HG02885 (cell line): ENCODE measurements at regions not wholly inside any gene's neighbourhood (a gene's known extent, or its start where the extent isn't known, plus 50 kb on each side); places are given as distances from the start of the nearest gene placed in this dataset.

Experiments used
- ATAC-seq: cut with Tn5 transposase; IDR thresholded peaks from one replicate; pipeline ENCODE4 v1.9.1; 2021; ENCODE audit warnings: mild to moderate bottlenecking; ENCODE audit not compliant: unreplicated experiment, poor library complexity

GRCh38 chr6:45830441-45831139, 185.1 kb downstream of the CLIC5 start:
- ATAC-seq: peak; percentile 97

GRCh38 chr6:45829873-45830272, 185.8 kb downstream of the CLIC5 start:
- no peak for ATAC-seq

DNA sequence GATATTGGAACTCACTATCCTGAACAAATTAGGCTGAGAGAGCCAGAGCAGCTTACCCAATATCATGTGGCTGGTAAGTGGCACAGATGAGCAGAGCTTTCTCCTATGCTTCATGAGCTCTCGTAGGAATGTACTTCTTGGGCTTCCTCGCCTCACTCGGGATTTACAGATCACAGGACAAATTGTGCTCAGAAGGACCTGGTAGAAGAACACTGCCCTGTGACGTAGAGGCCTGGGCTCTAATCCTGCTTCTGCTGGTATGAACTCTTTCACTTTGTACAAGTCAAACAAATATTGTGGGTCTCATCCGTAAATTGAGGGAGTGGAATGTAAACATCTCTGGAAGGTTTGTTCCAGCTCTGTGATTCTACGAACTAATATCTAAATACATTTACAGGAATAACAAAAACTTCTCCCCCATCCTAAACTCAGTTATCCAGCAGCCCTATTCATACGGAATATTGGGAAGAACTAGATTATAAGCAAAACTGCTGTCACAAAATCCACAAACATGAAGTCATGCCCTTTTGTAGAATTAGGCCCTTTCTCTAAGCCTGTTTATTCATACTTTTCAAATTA, 187.6 kb downstream of the CLIC5 start:
- no peak for ATAC-seq

DNA sequence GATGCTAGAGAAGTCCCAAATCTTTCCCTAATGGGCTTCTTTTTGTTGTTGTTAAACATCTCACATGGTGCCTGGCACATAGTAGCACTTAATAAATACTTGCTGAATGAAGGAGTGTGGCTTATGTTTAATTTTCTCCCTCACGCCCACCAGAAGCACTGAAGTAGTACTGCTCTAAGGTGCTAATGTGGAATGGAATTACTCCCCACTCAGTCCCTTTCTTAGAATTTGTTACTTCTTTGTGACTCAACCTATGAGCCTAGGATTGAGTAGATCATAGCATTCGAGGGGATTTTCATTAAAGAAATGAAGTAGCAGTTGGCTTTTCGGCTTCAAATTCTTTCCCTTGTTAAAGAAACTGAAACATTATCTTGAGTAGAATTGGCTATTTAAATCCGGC, 192.8 kb downstream of the CLIC5 start:
- no peak for ATAC-seq

DNA sequence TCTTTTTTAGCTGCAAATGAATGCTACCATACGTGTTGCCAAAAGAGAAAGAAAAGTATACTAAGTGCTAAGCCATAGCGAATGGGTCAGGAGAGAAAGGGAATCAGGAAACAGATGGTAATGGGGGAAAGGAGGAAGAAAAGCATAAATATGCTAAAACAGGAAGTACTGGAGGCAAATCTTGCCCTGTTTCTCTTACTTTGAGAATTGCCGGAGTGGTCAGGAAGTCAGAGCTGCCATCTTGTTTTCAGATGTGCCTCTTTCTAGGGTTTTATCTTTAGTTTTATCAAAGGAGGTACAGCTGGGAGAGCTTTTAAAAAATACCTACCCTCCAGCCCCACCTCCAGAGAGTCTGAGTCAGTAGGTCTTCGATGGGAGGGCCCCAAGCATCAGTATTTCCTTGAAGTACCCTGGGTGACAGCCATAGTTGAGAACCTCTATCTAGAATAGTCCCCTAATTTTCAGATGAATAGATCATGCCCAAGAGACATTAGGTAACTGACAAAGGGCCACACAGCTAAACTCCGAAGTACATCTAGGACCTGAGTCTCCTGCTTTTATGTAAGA, 193.3 kb downstream of the CLIC5 start:
- ATAC-seq: no peak

DNA sequence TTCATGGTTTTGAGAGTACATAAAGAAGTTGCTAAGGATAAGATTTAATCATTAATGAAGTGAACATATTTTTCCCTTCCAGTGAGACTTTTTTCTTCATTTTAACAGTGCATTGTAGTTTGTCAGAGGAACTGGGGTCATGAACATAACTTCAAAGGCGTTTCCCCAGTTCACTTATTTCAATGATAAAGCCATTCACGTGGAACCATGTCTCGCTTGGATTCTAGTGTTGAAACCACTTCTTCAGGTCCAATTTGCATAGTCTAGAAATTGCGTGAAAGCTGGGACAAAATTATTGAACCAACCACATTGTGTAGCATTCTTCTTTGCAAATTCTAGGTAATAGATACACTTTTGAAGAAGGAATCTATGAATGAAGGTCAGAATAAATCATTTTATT, 197.0 kb downstream of the CLIC5 start:
- ATAC-seq: no peak

DNA sequence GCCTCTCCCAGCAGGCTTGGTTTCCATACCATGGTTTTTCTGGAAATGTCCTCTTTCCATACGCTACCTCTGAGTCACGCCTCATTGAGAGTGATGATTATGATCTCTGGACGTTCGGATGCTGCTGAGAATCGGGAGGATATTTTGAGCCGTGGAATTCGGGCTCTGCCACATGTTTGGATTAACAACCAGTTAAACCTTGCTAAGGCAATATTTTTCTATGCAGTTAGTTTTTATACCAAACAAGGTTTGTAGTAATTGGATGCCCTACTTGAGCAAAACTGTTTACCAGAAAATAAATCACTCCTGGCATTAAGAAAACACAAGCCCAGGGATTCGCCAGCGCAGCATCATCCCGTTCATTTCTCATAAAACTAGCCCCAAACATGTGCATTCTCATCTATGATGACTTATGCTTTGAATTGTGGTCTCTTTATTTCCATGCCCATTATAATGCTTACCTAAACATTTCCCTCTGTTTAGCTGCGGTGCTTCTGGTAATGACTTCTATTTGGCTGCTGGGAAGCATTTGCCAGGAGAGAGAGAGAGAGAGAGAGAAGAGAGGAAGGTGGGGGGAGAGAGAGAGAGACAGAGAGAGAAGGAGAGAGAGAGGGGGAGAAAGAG, 198.9 kb downstream of the CLIC5 start:
- no peak for ATAC-seq

DNA sequence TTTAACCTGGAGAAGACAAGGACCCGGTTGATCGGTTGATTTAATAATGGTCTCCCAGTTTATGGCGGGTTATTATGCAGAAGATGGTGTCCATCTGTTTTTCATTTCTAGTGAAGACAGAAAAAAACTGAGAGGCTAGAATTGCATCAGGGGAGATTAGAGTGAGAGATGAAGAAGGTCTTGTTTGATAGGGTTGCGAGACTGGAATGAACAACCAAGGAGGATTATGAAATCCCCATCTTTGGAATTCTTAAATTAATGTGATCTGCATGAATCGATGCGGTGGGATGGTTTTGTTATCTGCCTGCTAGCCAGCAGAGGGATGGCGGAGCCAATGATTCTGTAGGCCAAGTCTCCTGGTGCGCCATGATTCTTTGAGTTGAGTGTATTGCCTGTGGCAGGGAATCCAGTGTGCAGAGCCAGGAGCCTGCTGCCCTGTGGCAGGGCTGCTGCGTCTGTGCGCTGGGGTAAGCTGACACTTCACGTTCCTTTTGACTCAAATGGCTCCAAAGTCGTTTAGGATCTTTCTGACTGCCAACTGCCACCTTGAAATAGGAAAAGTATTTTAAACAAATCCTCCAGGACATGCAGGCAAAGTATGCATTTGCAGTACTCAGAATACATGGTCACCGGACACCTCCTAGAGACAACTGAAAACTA, 200.1 kb downstream of the CLIC5 start:
- ATAC-seq: no peak

DNA sequence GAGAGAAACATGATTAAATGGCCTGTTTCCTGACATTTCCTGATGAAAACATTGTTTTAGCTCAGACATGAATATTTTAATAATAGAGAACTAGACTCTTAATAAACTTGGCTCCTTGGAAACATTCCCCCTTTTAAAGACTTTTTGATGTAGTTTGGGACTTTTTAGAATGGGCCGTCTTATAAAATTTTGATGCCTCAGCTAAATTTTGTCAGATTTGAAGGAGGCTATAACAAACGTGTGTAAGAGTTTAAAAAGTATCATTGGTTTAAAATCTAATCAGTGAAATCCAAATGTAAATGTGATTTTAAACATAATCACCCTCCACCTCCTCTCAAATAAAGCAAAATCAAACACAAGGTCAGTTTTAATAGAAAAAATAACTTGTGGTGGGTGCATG, 200.9 kb downstream of the CLIC5 start:
- no peak for ATAC-seq

DNA sequence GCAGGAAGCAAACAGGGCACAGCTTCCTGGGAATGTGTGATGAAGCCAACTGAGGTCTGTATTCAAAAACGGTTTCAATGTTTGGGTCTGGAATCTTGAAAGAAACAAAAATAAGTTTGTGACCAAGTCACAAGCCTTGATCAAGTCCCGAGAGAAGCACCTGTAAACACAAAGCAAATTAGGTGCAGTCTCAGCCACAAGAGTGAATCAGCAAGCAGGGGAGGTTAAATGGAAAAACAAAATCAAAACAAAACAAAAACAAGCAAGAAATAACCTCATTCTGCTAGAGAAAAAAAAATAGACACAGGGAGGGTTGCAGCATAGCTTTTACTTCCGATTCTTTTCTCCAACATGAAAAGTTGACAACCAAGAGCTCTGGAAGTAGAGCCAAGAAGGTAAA, 201.7 kb downstream of the CLIC5 start:
- ATAC-seq: peak; percentile 64

- ATAC-seq: no peak
Observed at GRCh38 chr6:45812922-45813321, 202.7 kb downstream of the CLIC5 start.

DNA sequence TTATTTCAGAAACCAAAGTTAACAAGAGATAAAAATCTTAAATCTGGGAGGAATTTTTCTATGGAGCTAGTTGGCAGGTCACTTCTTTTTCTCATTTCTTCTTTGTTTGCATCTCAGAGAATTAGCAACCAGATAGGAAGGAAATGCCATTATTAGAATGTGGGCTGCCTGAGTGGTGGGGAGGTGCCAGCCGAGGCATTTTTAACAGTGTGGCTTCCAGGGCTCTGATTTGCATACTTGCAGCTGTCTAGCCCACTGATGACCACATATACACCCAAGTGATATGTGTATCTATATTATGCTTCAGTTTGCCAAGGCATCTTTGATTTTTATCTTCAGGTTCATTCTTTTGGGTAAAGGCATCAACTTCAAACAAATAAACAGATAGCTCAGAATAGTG, 206.7 kb downstream of the CLIC5 start:
- no peak for ATAC-seq

DNA sequence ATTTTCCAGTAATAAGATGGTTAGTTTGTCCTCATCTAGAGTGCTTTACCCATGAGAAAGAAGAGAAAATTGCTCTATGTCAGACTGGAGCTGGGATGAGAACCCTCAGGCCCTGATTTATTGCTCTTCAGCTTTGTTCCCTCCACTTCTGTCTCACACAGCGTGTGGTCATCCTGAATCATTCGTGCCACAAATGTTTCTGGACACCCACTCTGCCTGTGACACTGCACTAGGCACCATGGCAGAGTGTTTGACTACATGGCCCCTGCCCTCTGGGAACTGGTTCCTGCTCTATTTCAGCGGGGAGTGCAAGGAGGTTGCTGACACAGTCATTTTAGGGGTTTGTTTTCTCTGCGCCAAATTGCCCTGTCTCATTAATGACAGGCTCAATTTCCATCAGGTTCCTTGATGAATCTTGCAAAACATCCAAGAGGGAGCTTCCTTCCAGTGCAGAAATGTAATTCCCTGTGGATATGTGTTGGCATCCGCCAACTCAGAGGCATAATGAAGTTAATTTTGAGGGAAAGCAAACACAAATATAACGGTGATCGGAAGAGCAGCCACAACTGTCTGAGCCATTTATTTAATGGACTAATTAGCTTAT, 207.5 kb downstream of the CLIC5 start:
- no peak for ATAC-seq

DNA sequence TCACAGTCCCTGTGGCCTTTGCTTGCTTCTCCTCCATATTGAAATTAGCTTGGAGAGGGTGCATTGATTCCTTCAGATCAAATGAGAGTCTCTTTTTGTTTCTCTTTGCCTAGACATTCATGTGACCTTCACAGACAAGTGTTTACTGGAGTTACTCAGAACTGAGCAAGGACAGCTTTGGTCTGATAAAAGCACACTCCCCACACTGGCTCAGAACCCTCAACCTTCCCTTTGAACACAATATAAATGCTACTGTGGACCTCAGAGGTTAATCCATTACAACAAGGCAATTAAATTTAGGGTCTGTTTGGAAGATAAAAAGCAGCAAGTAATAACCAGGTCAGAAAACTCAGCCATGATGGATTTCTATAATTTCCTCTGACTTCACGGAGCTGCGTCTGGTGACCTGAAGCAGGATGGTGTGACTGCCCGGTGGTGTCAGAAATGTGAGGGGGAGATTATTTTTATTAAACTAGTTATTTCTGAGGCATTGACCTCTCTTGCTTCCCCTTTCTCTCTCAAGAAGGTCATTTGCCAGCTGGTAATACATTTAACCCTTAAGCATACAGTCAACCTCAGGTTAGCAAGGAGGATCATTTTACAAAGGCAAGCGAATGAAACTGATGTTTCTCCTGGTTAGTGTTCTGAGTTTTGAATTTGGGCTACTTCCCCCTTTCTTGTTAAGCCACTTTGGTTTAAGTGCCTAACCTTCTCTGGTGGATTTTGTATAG, 208.2 kb downstream of the CLIC5 start:
- ATAC-seq: no peak

- no peak for ATAC-seq
Observed at GRCh38 chr6:45806172-45806571, 209.5 kb downstream of the CLIC5 start.

- ATAC-seq: peak; percentile 45
Observed at GRCh38 chr6:45803071-45803470, 212.6 kb downstream of the CLIC5 start.

- ATAC-seq: no peak
Observed at GRCh38 chr6:45801471-45802289, 214.0 kb downstream of the CLIC5 start.

DNA sequence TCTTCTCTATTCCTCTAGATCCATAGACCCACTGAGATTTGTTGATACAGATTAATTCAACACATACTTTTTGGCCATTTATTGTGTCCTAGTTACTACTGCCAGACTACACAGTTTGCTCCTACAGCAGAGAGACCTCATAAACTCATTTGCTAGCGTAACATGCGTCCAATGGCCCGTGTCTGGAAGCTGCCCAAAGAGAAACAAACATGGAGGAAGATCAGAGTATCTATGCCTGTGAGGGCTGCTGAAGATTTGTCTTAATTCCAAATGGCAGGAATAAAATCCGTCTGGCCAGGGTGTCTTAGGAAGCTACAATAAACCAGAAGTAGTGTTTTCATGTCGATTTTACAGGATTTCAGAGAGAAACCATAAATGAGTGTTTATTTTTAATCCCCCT, 214.7 kb downstream of the CLIC5 start:
- ATAC-seq: no peak

- ATAC-seq: no peak
Observed at GRCh38 chr6:45795678-45796077, 220.0 kb downstream of the CLIC5 start.
